Upper lobe of left lung (tissue), 6 donors: ENCODE measurements at regions not wholly inside any gene's neighbourhood (a gene's known extent, or its start where the extent isn't known, plus 50 kb on each side); places are given as distances from the start of the nearest gene placed in this dataset.
"Not testable (repeated sequence)": the region's sequence is repeated elsewhere in the genome, so short reads cannot be mapped to it uniquely, and the experiment has no call there.

Experiments
- ATAC-seq, 2 donors: fragments of 200-7000 bp; cut with Tn5 transposase; one replicate each; pipeline ENCODE4 v1.9.1; 2022; ENCODE audit warnings: mild to moderate bottlenecking in 2 of 2, moderate library complexity in 2 of 2; ENCODE audit not compliant: low FRiP score in 2 of 2
- DNase-seq, 2 donors: peaks; one replicate each; pipeline ENCODE4 v3.0.0-alpha.2; 2019 to 2020
- H3K27ac ChIP-seq, 4 donors: fragments of 200-600 bp; sonication (generic); one replicate each; pipeline ENCODE4 v1.5.1; 2016 to 2019
- H3K27me3 ChIP-seq, 4 donors: fragments of 200-600 bp; sonication (generic); one replicate each; pipeline ENCODE4 v1.5.1; 2017 to 2019
- H3K36me3 ChIP-seq, 4 donors: fragments of 200-600 bp; sonication (generic); one replicate each; pipeline ENCODE4 v1.5.1; 2016 to 2019
- H3K4me1 ChIP-seq, 4 donors: fragments of 200-600 bp; sonication (generic); one replicate each; pipeline ENCODE4 v1.5.1; 2018 to 2019
- H3K4me3 ChIP-seq, 4 donors: fragments of 200-600 bp; sonication (generic); one replicate each; pipeline ENCODE4 v1.5.1; 2017 to 2019; ENCODE audit warnings: mild to moderate bottlenecking in 2 of 4, moderate library complexity in 1 of 4
- H3K9me3 ChIP-seq, 4 donors: fragments of 200-600 bp; sonication (generic); one replicate each; pipeline ENCODE4 v1.5.1; 2018 to 2019
- CTCF ChIP-seq, 6 experiments: fragments of 450-650 bp in 4 of 6; fragments of 200-600 bp in 2 of 6; sonication (generic) in 2 of 6; IDR thresholded peaks; one replicate each; pipeline ENCODE4 v1.5.1; 2016 to 2019; ENCODE audit warnings: antibody characterized with exemption in 6 of 6
- EP300 ChIP-seq, 4 donors: sonication (generic); formaldehyde crosslinking; IDR thresholded peaks; one replicate each; pipeline ENCODE4 v1.5.1; 2017; ENCODE audit warnings: antibody characterized with exemption in 4 of 4, control low read depth in 2 of 4
- POLR2A ChIP-seq, 4 donors: fragments of 450-650 bp; IDR thresholded peaks; one replicate each; pipeline ENCODE4 v1.5.1; 2016 to 2017; ENCODE audit warnings: antibody characterized with exemption in 4 of 4, mild to moderate bottlenecking in 2 of 4
- POLR2AphosphoS5 ChIP-seq, 2 donors: sonication (generic); formaldehyde crosslinking; IDR thresholded peaks; one replicate each; pipeline ENCODE4 v1.5.1; 2017; ENCODE audit warnings: antibody characterized with exemption in 2 of 2
- WGBS, 2 donors: methylation state at CpG; one replicate each; pipeline ENCODE4 v1.1.5; 2017 to 2018; 5-methylcytosine and 5-hydroxymethylcytosine counted together
- donor health status: DM: no; HTN: no; CAD: no; lungs with moderate emphysema.
- donor health status: DM: no; HTN: yes; CAD: no; lungs with severe emphysema.

GRCh38 chr18:43827311-43827710, 550.0 kb upstream of the SYT4 start:
- H3K9me3 ChIP-seq = no peaks in the 10 kb centered on the region
- WGBS, 2 donors = 55 to 64% methylated on average over 4 of the region's 4 CpGs
- TF ChIP-seq CTCF (IDR thresholded peaks at IDR 0.05) (no peak), EP300 (IDR thresholded peaks at IDR 0.05) (no peak)
- no peak overlapping the region for H3K4me3 ChIP-seq
- ATAC-seq (no peak), DNase-seq (no peak)
- H3K36me3 ChIP-seq = no peaks in the 10 kb centered on the region
- H3K27me3 ChIP-seq = no peaks in the 10 kb centered on the region
- no peak overlapping the region for H3K27ac ChIP-seq
- H3K4me1 ChIP-seq = no peaks in the 10 kb centered on the region

- Histone ChIP-seq H3K4me1 (no peaks in the 10 kb centered on the region), H3K36me3 (no peaks in the 10 kb centered on the region), H3K27me3 (no peaks in the 10 kb centered on the region), H3K9me3 (no peaks in the 10 kb centered on the region), H3K4me3 (no peak overlapping the region), H3K27ac (no peak overlapping the region)
- WGBS, 2 donors = 74 to 81% methylated on average over 1 of the region's 1 CpG
- DNase-seq (no peak), ATAC-seq (no peak)
- TF ChIP-seq POLR2A (IDR thresholded peaks at IDR 0.05) (no peak), EP300 (IDR thresholded peaks at IDR 0.05) (no peak), POLR2AphosphoS5 (IDR thresholded peaks at IDR 0.05) (no peak), CTCF (IDR thresholded peaks at IDR 0.05) (no peak)
Observed at GRCh38 chr18:43830303-43830702, 553.0 kb upstream of the SYT4 start.

GRCh38 chr18:43830947-43831346, 553.7 kb upstream of the SYT4 start:
- no peak overlapping the region for H3K27ac ChIP-seq
- TF ChIP-seq CTCF (IDR thresholded peaks at IDR 0.05) (no peak), EP300 (IDR thresholded peaks at IDR 0.05) (no peak), POLR2AphosphoS5 (IDR thresholded peaks at IDR 0.05) (no peak), POLR2A (IDR thresholded peaks at IDR 0.05) (no peak)
- H3K4me3 ChIP-seq = no peak overlapping the region
- no peaks in the 10 kb centered on the region for H3K4me1 ChIP-seq
- 69 to 95% methylated on average over 6 of the region's 6 CpGs for WGBS, 2 donors
- H3K27me3 ChIP-seq = no peaks in the 10 kb centered on the region
- H3K9me3 ChIP-seq = no peaks in the 10 kb centered on the region
- DNase-seq (no peak), ATAC-seq (no peak)
- no peaks in the 10 kb centered on the region for H3K36me3 ChIP-seq

GRCh38 chr18:43846299-43846698, 569.0 kb upstream of the SYT4 start:
- Histone ChIP-seq H3K36me3 (no peaks in the 10 kb centered on the region), H3K27me3 (no peaks in the 10 kb centered on the region), H3K4me3 (no peak overlapping the region), H3K4me1 (no peaks in the 10 kb centered on the region), H3K9me3 (no peaks in the 10 kb centered on the region), H3K27ac (peak overlapping the region in 1 of 4 donors; percentile 8)
- 53 to 61% methylated on average over 1 of the region's 1 CpG for WGBS, 2 donors
- DNase-seq (no peak), ATAC-seq (no peak)
- no peak for TF ChIP-seq EP300 (IDR thresholded peaks at IDR 0.05)

GRCh38 chr18:43847164-43848091, 570.1 kb upstream of the SYT4 start:
- no peak for DNase-seq

GRCh38 chr18:43849831-43850230, 572.5 kb upstream of the SYT4 start:
- not testable (repeated sequence) for DNase-seq, H3K4me3 ChIP-seq, ATAC-seq, H3K27ac ChIP-seq, H3K9me3 ChIP-seq, H3K4me1 ChIP-seq, H3K36me3 ChIP-seq, H3K27me3 ChIP-seq
- 80 to 91% methylated on average over 2 of the region's 2 CpGs for WGBS, 2 donors

More at GRCh38 chr18:43847164-43848091, 570.1 kb upstream of the SYT4 start:
- no peaks in the 10 kb centered on the region for H3K4me1 ChIP-seq
- no peaks in the 10 kb centered on the region for H3K36me3 ChIP-seq
- peak in 1 of 2 donors; percentile 40 for ATAC-seq
- TF ChIP-seq POLR2A (IDR thresholded peaks at IDR 0.05) (no peak), EP300 (IDR thresholded peaks at IDR 0.05) (no peak), POLR2AphosphoS5 (IDR thresholded peaks at IDR 0.05) (no peak), CTCF (IDR thresholded peaks at IDR 0.05) (no peak)
- peak overlapping the region in 3 of 4 donors; percentile 16 to 59 (median 28) for H3K27ac ChIP-seq
- whole genome bisulfite sequencing, 2 donors = 49 to 50% methylated on average over 8 of the region's 8 CpGs
- no peaks in the 10 kb centered on the region for H3K27me3 ChIP-seq
- no peak overlapping the region for H3K4me3 ChIP-seq
- H3K9me3 ChIP-seq = no peaks in the 10 kb centered on the region
